Progenitor cell of endocrine pancreas (in vitro differentiated cells): ENCODE measurements at regions not wholly inside any gene's neighbourhood (a gene's known extent, or its start where the extent isn't known, plus 50 kb on each side); places are given as distances from the start of the nearest gene placed in this dataset.

Experiments
- DNase-seq: peaks from one replicate; pipeline ENCODE4 v3.0.0; 2021; ENCODE audit warnings: low spot score; ENCODE audit not compliant: unreplicated experiment
- H3K27ac Mint-ChIP-seq: 2 replicates; pipeline ENCODE4 v1.8.0; 2021; ENCODE audit warnings: mild to moderate bottlenecking, moderate library complexity, mixed read lengths
- H3K27me3 Mint-ChIP-seq: 2 replicates; pipeline ENCODE4 v1.8.0; 2021; ENCODE audit warnings: mixed read lengths
- H3K36me3 Mint-ChIP-seq: 2 replicates; pipeline ENCODE4 v1.8.0; 2022; ENCODE audit warnings: mixed read lengths; ENCODE audit not compliant: insufficient read depth
- H3K4me1 Mint-ChIP-seq: 2 replicates; pipeline ENCODE4 v1.8.0; 2021; ENCODE audit warnings: low read depth, mixed read lengths
- H3K4me3 Mint-ChIP-seq: 2 replicates; pipeline ENCODE4 v1.8.0; 2021; ENCODE audit warnings: low read depth, mild to moderate bottlenecking, moderate library complexity, mixed read lengths
- H3K9me3 Mint-ChIP-seq: 2 replicates; pipeline ENCODE4 v1.8.0; 2021; ENCODE audit warnings: low read depth, mixed read lengths
- TF ChIP-seq, protein P1 (sequence below): fragments of 200-600 bp; sonication (generic); IDR thresholded peaks from one replicate; pipeline ENCODE4 v1.5.0; 2021; ENCODE audit warnings: antibody characterized with exemption, mild to moderate bottlenecking; ENCODE audit not compliant: unreplicated experiment

DNA sequence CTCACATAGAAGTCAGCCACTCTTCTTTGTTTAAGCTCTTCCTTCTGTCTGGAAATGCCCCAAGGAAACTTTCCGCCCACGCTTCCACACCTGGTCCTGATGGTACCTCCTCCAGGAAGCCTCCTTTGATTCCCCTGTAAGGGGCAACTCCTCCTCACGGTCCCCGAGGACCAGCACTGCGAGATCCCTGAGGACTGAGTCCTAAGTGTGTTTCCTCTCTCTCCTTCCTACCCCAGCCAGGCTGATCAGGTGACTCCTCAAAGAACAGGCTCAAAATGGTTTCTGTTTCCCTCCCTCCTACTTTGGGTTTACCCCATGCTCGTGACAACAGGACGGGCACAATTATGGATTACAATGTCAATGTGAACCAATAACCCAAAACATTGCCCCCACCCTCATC lies 63.0 kb upstream of the MED9 start:
- Mint-ChIP-seq H3K9me3 (no peaks in the 10 kb centered on the region), H3K4me3 (no peak overlapping the region), H3K27ac (no peak overlapping the region), H3K4me1 (peaks cover 13% of the 10 kb centered on the region), H3K36me3 (no peaks in the 10 kb centered on the region), H3K27me3 (peaks cover 12% of the 10 kb centered on the region)
- DNase-seq, result no peak
- TF ChIP-seq, protein P1, sequence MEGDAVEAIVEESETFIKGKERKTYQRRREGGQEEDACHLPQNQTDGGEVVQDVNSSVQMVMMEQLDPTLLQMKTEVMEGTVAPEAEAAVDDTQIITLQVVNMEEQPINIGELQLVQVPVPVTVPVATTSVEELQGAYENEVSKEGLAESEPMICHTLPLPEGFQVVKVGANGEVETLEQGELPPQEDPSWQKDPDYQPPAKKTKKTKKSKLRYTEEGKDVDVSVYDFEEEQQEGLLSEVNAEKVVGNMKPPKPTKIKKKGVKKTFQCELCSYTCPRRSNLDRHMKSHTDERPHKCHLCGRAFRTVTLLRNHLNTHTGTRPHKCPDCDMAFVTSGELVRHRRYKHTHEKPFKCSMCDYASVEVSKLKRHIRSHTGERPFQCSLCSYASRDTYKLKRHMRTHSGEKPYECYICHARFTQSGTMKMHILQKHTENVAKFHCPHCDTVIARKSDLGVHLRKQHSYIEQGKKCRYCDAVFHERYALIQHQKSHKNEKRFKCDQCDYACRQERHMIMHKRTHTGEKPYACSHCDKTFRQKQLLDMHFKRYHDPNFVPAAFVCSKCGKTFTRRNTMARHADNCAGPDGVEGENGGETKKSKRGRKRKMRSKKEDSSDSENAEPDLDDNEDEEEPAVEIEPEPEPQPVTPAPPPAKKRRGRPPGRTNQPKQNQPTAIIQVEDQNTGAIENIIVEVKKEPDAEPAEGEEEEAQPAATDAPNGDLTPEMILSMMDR, result no peak

DNA sequence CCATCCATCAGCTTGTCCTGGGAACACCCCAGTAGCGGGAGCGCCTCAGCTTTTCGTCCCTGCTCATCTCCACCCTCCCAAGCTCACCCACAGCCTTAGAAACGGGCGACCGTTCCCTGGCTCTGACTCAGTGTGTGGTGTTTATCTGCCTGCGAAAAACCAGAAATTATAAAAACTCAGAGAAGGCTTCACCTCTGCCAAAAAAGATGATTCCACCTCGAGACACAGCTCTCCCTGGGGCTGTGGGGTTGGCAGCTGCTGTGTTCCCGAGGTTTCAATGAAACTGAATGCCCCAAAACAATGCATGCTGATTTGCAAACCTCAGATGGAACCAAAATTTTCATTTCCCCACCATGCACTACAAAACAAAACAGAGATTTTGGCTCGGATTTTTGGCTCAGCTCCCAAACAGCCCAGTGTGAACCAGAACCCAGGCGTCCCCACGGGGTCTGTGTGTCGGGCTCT lies 62.4 kb upstream of the MED9 start:
- peaks cover 13% of the 10 kb centered on the region for H3K4me1 Mint-ChIP-seq

DNA sequence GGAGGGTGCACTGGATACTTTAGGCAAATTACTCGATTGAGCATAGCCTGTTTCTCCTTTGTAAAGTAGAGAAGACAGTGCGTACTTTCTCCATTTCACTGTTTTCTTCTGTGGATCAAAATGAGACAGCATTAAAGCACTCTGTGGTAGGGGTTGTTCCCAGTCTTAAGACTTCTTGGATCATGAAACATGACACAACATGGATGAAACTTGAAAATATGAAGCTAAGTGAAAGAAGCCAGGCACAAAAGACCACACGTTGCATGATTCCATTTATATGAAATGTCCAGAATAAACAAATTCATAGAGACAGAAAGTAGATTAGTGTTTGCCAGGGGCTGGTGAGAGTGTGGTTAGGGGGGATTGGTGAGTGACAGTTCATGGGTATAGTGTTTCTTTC lies 61.8 kb upstream of the MED9 start:
- Mint-ChIP-seq H3K9me3 (no peaks in the 10 kb centered on the region), H3K36me3 (no peaks in the 10 kb centered on the region), H3K4me1 (peaks cover 13% of the 10 kb centered on the region), H3K27me3 (peaks cover 9% of the 10 kb centered on the region), H3K27ac (no peak overlapping the region), H3K4me3 (no peak overlapping the region)
- TF ChIP-seq, protein P1, result no peak
- no peak for DNase-seq

More for the DNA sequence above, 62.4 kb upstream of the MED9 start:
- DNase-seq, result no peak
- H3K9me3 Mint-ChIP-seq, result no peaks in the 10 kb centered on the region
- H3K27me3 Mint-ChIP-seq, result peaks cover 12% of the 10 kb centered on the region
- H3K36me3 Mint-ChIP-seq, result no peaks in the 10 kb centered on the region
- no peak overlapping the region for H3K4me3 Mint-ChIP-seq
- TF ChIP-seq, protein P1, result no peak
- no peak overlapping the region for H3K27ac Mint-ChIP-seq

DNA sequence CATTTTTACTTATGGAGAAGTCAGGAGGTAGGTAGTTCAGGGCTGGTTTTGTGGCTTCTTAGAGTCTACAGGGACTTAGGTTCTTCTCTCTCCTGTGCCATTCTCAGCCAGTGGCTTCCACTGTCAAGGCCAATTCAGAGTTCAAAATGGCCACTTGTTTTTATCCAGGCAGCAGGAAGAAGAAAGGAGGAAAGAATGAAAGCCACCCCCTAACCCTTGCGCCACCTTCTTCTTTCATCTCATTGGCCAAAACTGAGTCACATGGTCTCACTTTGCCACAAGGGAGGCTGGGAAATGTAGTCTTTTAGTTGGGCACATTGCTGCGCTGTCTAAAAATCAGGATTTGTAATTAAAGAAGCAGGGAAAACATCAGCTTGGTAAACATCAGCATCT lies 60.8 kb upstream of the MED9 start:
- peak overlapping the region; percentile 80 for H3K27ac Mint-ChIP-seq
- H3K4me3 Mint-ChIP-seq, result no peak overlapping the region
- H3K9me3 Mint-ChIP-seq, result no peaks in the 10 kb centered on the region
- DNase-seq, result no peak
- H3K27me3 Mint-ChIP-seq, result peaks cover 8% of the 10 kb centered on the region
- H3K4me1 Mint-ChIP-seq, result peaks cover 13% of the 10 kb centered on the region
- H3K36me3 Mint-ChIP-seq, result no peaks in the 10 kb centered on the region
- TF ChIP-seq, protein P1, result no peak

DNA sequence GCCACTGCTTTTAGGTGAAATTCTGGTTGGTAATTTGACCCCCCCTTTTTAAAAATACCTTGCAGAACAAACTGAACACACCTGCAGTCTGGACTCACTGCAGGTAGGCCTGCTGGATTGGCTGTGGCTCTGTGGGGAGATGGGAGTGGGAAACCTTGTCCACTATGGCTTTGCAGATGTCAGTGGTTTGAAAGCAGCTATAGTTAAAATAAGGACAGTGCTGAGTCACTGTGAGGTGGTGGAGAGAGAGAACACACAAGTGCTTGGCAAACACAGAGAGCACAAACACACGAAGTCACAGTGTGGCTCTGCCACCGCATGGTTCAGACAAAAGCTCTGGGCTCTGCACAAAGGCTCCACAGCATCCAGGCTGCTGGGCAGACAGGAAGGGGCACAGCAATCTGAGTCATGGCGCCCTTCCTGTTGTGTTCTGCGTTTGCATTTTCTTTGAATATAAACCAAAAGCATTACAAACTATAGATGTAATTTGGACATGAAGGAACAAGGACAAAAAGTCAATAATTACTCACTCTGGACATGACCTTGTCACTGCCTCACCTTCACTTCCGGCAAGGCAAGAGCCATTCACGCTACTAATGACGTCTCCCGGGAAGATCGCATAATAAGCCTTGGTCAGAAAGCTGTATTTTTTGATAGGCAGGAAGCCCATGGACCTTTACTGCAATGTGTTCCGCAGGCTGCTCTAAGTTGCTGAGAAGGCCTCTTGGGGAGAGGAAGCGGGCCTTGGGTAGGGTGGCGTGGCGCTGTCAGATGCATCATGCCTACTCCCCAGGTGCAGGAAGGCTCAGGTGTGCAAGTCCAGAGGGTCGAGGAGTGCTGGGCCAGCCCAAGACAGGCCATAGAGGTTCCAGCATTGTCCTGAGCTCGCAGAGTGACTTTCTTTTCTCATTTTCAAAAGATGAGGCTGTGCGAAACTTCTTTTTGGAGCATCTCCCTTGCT lies 60.1 kb upstream of the MED9 start:
- no peak for DNase-seq
- TF ChIP-seq, protein P1, result no peak
- Mint-ChIP-seq H3K27ac (peak overlapping the region; percentile 80), H3K4me3 (no peak overlapping the region), H3K4me1 (peaks cover 13% of the 10 kb centered on the region), H3K27me3 (peaks cover 8% of the 10 kb centered on the region), H3K9me3 (no peaks in the 10 kb centered on the region), H3K36me3 (no peaks in the 10 kb centered on the region)
